SK-N-SH (cell line): ENCODE measurements at regions not wholly inside any gene's neighbourhood (a gene's known extent, or its start where the extent isn't known, plus 50 kb on each side); places are given as distances from the start of the nearest gene placed in this dataset.
"Not testable (repeated sequence)": the region's sequence is repeated elsewhere in the genome, so short reads cannot be mapped to it uniquely, and the experiment has no call there.

Experiments
- CTCF ChIA-PET: fragments of 300-600, 350-600 bp; formaldehyde crosslinking; extraction: SDS; loops from one replicate; lab custom pipeline; 2021; lab: Yijun Ruan, JAX
- POLR2A ChIA-PET: fragments of 350-600 bp; sonication (Branson Sonifier 250); formaldehyde crosslinking; extraction: SDS; loops from one replicate; lab custom pipeline; 2020; ENCODE audit warnings: antibody characterized with exemption, inconsistent platforms; lab: Yijun Ruan, JAX
- DNase-seq: peaks from one replicate; pipeline ENCODE4 v3.0.0; 2012
- H2AFZ ChIP-seq: fragments of 200-600 bp; sonication (generic); 2 replicates; pipeline ENCODE4 v1.8.1; 2016; ENCODE audit warnings: antibody characterized with exemption, mild to moderate bottlenecking, low read depth
- H3F3A ChIP-seq: fragments of 200-600 bp; sonication (generic); replicated peaks from 2 replicates; pipeline ENCODE3; 2016; ENCODE audit warnings: antibody characterized with exemption, mild to moderate bottlenecking; ENCODE audit not compliant: insufficient read depth
- H3K27ac ChIP-seq, 2 experiments: fragments of 200-500 bp in 1 of 2; fragments of 200-600 bp in 1 of 2; sonication (Bioruptor generic) in 1 of 2; sonication (generic), shearing (Covaris generic) in 1 of 2; 2 replicates each; pipeline versions ENCODE4 v1.5.1 to v1.6.1; 2014 to 2016; ENCODE audit warnings: low read depth in 2 of 2, inconsistent platforms in 1 of 2, low read length in 1 of 2, mild to moderate bottlenecking in 1 of 2, mixed read lengths in 1 of 2
- H3K27me3 ChIP-seq: fragments of 200-600 bp; sonication (generic), shearing (Covaris generic); 2 replicates; pipeline ENCODE4 v1.6.1; 2016; ENCODE audit warnings: mixed run types; ENCODE audit not compliant: insufficient read depth
- H3K36me3 ChIP-seq, 2 experiments: fragments of 200-500 bp in 1 of 2; fragments of 200-600 bp in 1 of 2; sonication (Bioruptor generic) in 1 of 2; sonication (generic) in 1 of 2; replicated peaks in 1 of 2; 2 replicates each; pipeline versions ENCODE3 to v1.5.1; 2014 to 2016; ENCODE audit warnings: low read length in 1 of 2, mild to moderate bottlenecking in 1 of 2; ENCODE audit not compliant: insufficient read depth in 2 of 2, control insufficient read depth in 1 of 2
- H3K4me1 ChIP-seq, 2 experiments: fragments of 200-500 bp in 1 of 2; fragments of 200-600 bp in 1 of 2; sonication (Bioruptor generic) in 1 of 2; sonication (generic), shearing (Covaris generic) in 1 of 2; 2 replicates each; pipeline versions ENCODE4 v1.5.1 to v1.6.1; 2014 to 2016; ENCODE audit warnings: low read depth in 1 of 2, low read length in 1 of 2, mixed run types in 1 of 2; ENCODE audit not compliant: insufficient read depth in 2 of 2, control insufficient read depth in 1 of 2
- H3K4me2 ChIP-seq: fragments of 200-600 bp; sonication (generic), shearing (Covaris generic); 2 replicates; pipeline ENCODE4 v1.6.1; 2017; ENCODE audit warnings: mixed run types
- H3K4me3 ChIP-seq, 2 experiments: fragments of 200-500 bp in 1 of 2; fragments of 200-600 bp in 1 of 2; sonication (Bioruptor generic) in 1 of 2; sonication (generic), shearing (Covaris generic) in 1 of 2; 2 replicates each; pipeline versions ENCODE4 v1.5.1 to v1.8.1; 2014 to 2016; ENCODE audit warnings: low read depth in 2 of 2, inconsistent platforms in 1 of 2, low read length in 1 of 2, mild to moderate bottlenecking in 1 of 2, mixed read lengths in 1 of 2, moderate library complexity in 1 of 2
- H3K79me2 ChIP-seq: fragments of 200-600 bp; sonication (generic); 2 replicates; pipeline ENCODE4 v1.8.1; 2017; ENCODE audit warnings: mild to moderate bottlenecking; ENCODE audit not compliant: insufficient read depth
- H3K9ac ChIP-seq: fragments of 200-600 bp; sonication (generic); 2 replicates; pipeline ENCODE4 v1.6.1; 2017; ENCODE audit warnings: mixed run types
- H3K9me2 ChIP-seq: fragments of 200-600 bp; sonication (generic); 2 replicates; pipeline ENCODE4 v1.6.1; 2017; ENCODE audit warnings: mixed run types
- H3K9me3 ChIP-seq: fragments of 200-600 bp; sonication (generic); 2 replicates; pipeline ENCODE4 v1.6.1; 2017; ENCODE audit warnings: mixed run types, mild to moderate bottlenecking, moderate library complexity
- H4K20me1 ChIP-seq: fragments of 200-600 bp; sonication (generic); 2 replicates; pipeline ENCODE4 v1.6.1; 2017; ENCODE audit warnings: mild to moderate bottlenecking, mixed run types; ENCODE audit not compliant: insufficient read depth
- CHD2 ChIP-seq: fragments of 150-350 bp; IDR thresholded peaks from 2 replicates; pipeline ENCODE4 v1.6.1; 2018; ENCODE audit warnings: low read length; ENCODE audit not compliant: partially characterized antibody
- CTCF ChIP-seq: fragments of 200-600 bp; sonication (generic); IDR thresholded peaks from 2 replicates; pipeline ENCODE4 v1.6.1; 2017; ENCODE audit warnings: antibody characterized with exemption, mild to moderate bottlenecking, moderate library complexity
- ELF1 ChIP-seq: IDR thresholded peaks from 2 replicates; pipeline ENCODE4 v1.4.0; 2012
- EP300 ChIP-seq, 2 experiments: IDR thresholded peaks; 2 replicates each; pipeline versions ENCODE4 v1.4.0 to v1.6.1; 2012; ENCODE audit warnings: borderline replicate concordance in 1 of 2, low read depth in 1 of 2, low read length in 1 of 2
- FOXJ3 ChIP-seq: sonication (generic); formaldehyde crosslinking; IDR thresholded peaks from 2 replicates; pipeline ENCODE4 v1.5.1; 2020; ENCODE audit warnings: mild to moderate bottlenecking, missing genetic modification reagents
- GABPA ChIP-seq: IDR thresholded peaks from 2 replicates; pipeline ENCODE4 v1.4.0; 2012; ENCODE audit warnings: low read depth, mild to moderate bottlenecking
- GATA2 ChIP-seq: sonication (generic); formaldehyde crosslinking; IDR thresholded peaks from 2 replicates; pipeline ENCODE4 v1.5.0; 2020; ENCODE audit warnings: mild to moderate bottlenecking, missing genetic modification reagents
- JUND ChIP-seq: IDR thresholded peaks from 2 replicates; pipeline ENCODE4 v1.4.0; 2012
- NFIC ChIP-seq: IDR thresholded peaks from 2 replicates; pipeline ENCODE4 v1.4.0; 2012; ENCODE audit warnings: borderline replicate concordance
- NRF1 ChIP-seq: IDR thresholded peaks from 2 replicates; pipeline ENCODE4 v1.6.1; 2012; ENCODE audit warnings: low read depth, mild to moderate bottlenecking, low read length
- POLR2AphosphoS5 ChIP-seq: IDR thresholded peaks from 2 replicates; pipeline ENCODE4 v1.6.1; 2012; ENCODE audit warnings: low read depth, low read length
- RFX5 ChIP-seq: IDR thresholded peaks from 2 replicates; pipeline ENCODE4 v1.6.1; 2012; ENCODE audit warnings: mild to moderate bottlenecking, improper control_type of control experiment, low read length
- RXRA ChIP-seq: IDR thresholded peaks from 2 replicates; pipeline ENCODE4 v1.4.0; 2012; ENCODE audit warnings: low read depth, mild to moderate bottlenecking, borderline replicate concordance
- SMC3 ChIP-seq: IDR thresholded peaks from 2 replicates; pipeline ENCODE4 v1.6.1; 2012; ENCODE audit warnings: low read depth, low read length, improper control_type of control experiment
- TCF12 ChIP-seq: IDR thresholded peaks from 2 replicates; pipeline ENCODE4 v1.4.0; 2012
- TEAD4 ChIP-seq: IDR thresholded peaks from 2 replicates; pipeline ENCODE4 v1.4.0; 2012; ENCODE audit warnings: mild to moderate bottlenecking, borderline replicate concordance; ENCODE audit not compliant: insufficient read depth
- USF1 ChIP-seq: IDR thresholded peaks from 2 replicates; pipeline ENCODE4 v1.4.0; 2012; ENCODE audit warnings: low read depth, borderline replicate concordance
- WGBS: methylation state at CpG from one replicate; pipeline ENCODE4 v1.1.6; 2017; ENCODE audit warnings: low lambda C conversion rate; 5-methylcytosine and 5-hydroxymethylcytosine counted together

GRCh38 chr6:165837948-165838745 lies 175.1 kb upstream of the PDE10A start (continued):
- no peak for TF ChIP-seq CTCF
- TF ChIP-seq RFX5, result no peak
- TF ChIP-seq FOXJ3, result no peak

- H3K4me1 ChIP-seq, H3K9me2 ChIP-seq, H3K9ac ChIP-seq, H3K27ac ChIP-seq, H3K4me3 ChIP-seq, H3K4me2 ChIP-seq, H4K20me1 ChIP-seq, H3K79me2 ChIP-seq, H3K9me3 ChIP-seq, H3K36me3 ChIP-seq, DNase-seq, H3F3A ChIP-seq, H3K27me3 ChIP-seq, H2AFZ ChIP-seq, POLR2A ChIA-PET: not testable (repeated sequence)
- CTCF ChIA-PET, result interaction anchor here (1.8 to 3.4 kb wide), 2 partner anchors 13 to 397 kb away, joined by 6 to 15 read pairs; no protein-coding TSS in a partner anchor
- WGBS, result 68% methylated on average over 4 of the region's 4 CpGs
These were observed 173.6 kb upstream of the PDE10A start for GRCh38 chr6:165836648-165837047.

GRCh38 chr6:165835410-165835851 lies 172.4 kb upstream of the PDE10A start:
- TF ChIP-seq TCF12 (no peak), TEAD4 (no peak), RFX5 (no peak), NRF1 (no peak), CHD2 (no peak), EP300 (IDR thresholded peaks at IDR 0.05; ENCODE audit: borderline replicate concordance in 1 of 2, low read depth in 1 of 2, low read length in 1 of 2) (no peak), GABPA (no peak), NFIC (no peak), JUND (no peak), SMC3 (no peak), GATA2 (CRISPR knock-in tag) (no peak), ELF1 (no peak), USF1 (no peak), POLR2AphosphoS5 (no peak), RXRA (no peak)
- TF ChIP-seq, all 33 proteins: peak for 0
- H3K27me3 ChIP-seq, result no peaks in the 10 kb centered on the region
- peaks cover 0 to 4% of the 10 kb centered on the region in 2 experiments; a peak in 1 of 4 replicates for H3K4me1 ChIP-seq
- no peak overlapping the region for H2AFZ ChIP-seq
- no peaks in the 10 kb centered on the region for H3K79me2 ChIP-seq
- H3K4me3 ChIP-seq, result no peak overlapping the region
- DNase-seq, result no peak
- ChIA-PET CTCF (interaction anchor here (1.8 to 3.4 kb wide), 2 partner anchors 15 to 395 kb away, joined by 6 to 15 read pairs; no protein-coding TSS in a partner anchor), POLR2A (no interaction called here)
- H3K9me2 ChIP-seq, result no peaks in the 10 kb centered on the region
- H3K9me3 ChIP-seq, result no peaks in the 10 kb centered on the region
- H3K36me3 ChIP-seq, result no peaks in the 10 kb centered on the region
- 53% methylated on average over 10 of the region's 13 CpGs for WGBS
- no peak overlapping the region for H3K9ac ChIP-seq
- no peaks in the 10 kb centered on the region for H3F3A ChIP-seq
- H3K27ac ChIP-seq, result no peak overlapping the region
- no peak overlapping the region for H3K4me2 ChIP-seq
- no peaks in the 10 kb centered on the region for H4K20me1 ChIP-seq
